OCI-M2 (cell line): ENCODE measurements at regions not wholly inside any gene's neighbourhood (a gene's known extent, or its start where the extent isn't known, plus 50 kb on each side); places are given as distances from the start of the nearest gene placed in this dataset.
"Not testable (repeated sequence)": the region's sequence is repeated elsewhere in the genome, so short reads cannot be mapped to it uniquely, and the experiment has no call there.

Experiments
- DNase-seq: peaks from one replicate; lab custom pipeline; 2025; ENCODE audit not compliant: unreplicated experiment; lab: John Stamatoyannopoulos, UW

GRCh38 chr15:20204177-20204866 is 337.3 kb downstream of the GOLGA6L6 start:
- DNase-seq = not testable (repeated sequence)

GRCh38 chr15:20203649-20204150 is 337.9 kb downstream of the GOLGA6L6 start:
- not testable (repeated sequence) for DNase-seq

GRCh38 chr15:20194591-20195198 is 346.9 kb downstream of the GOLGA6L6 start:
- not testable (repeated sequence) for DNase-seq

GRCh38 chr15:20192982-20193929 is 348.3 kb downstream of the GOLGA6L6 start:
- not testable (repeated sequence) for DNase-seq

- DNase-seq = not testable (repeated sequence)
These were observed 350.0 kb downstream of the GOLGA6L6 start for GRCh38 chr15:20191508-20192125.

GRCh38 chr15:20188611-20189010 is 353.0 kb downstream of the GOLGA6L6 start:
- DNase-seq = not testable (repeated sequence)

GRCh38 chr15:20187370-20188355 is 353.9 kb downstream of the GOLGA6L6 start:
- DNase-seq = not testable (repeated sequence)

- DNase-seq = not testable (repeated sequence)
These were observed 356.7 kb downstream of the GOLGA6L6 start for GRCh38 chr15:20184879-20185278.

- DNase-seq = not testable (repeated sequence)
These were observed 373.4 kb downstream of the GOLGA6L6 start for GRCh38 chr15:20168221-20168620.

GRCh38 chr15:20153528-20153927 is 388.1 kb downstream of the GOLGA6L6 start:
- DNase-seq = not testable (repeated sequence)

- not testable (repeated sequence) for DNase-seq
These were observed 392.9 kb downstream of the GOLGA6L6 start for GRCh38 chr15:20148679-20149078.

- DNase-seq = not testable (repeated sequence)
These were observed 393.6 kb downstream of the GOLGA6L6 start for GRCh38 chr15:20148008-20148407.

- DNase-seq = not testable (repeated sequence)
These were observed 397.1 kb downstream of the GOLGA6L6 start for GRCh38 chr15:20144333-20145036.

GRCh38 chr15:20142906-20143305 is 398.7 kb downstream of the GOLGA6L6 start:
- DNase-seq = not testable (repeated sequence)

- DNase-seq = not testable (repeated sequence)
These were observed 399.2 kb downstream of the GOLGA6L6 start for GRCh38 chr15:20142410-20142809.

- not testable (repeated sequence) for DNase-seq
These were observed 416.9 kb downstream of the GOLGA6L6 start for GRCh38 chr15:20124668-20125067.

GRCh38 chr15:20106026-20106425 is 435.6 kb downstream of the GOLGA6L6 start:
- no peak for DNase-seq

GRCh38 chr15:20105011-20105990 is 436.3 kb downstream of the GOLGA6L6 start:
- DNase-seq = not testable (repeated sequence)
